ENCODE measurements at regions not wholly inside any gene's neighbourhood (a gene's known extent, or its start where the extent isn't known, plus 50 kb on each side); places are given as distances from the start of the nearest gene placed in this dataset.

GRCh38 chr2:183666031-183666430 is 541.8 kb downstream of the NUP35 start:
- no peak for TF ChIP-seq BHLHE40 (IDR thresholded peaks at IDR 0.05; ENCODE audit: borderline replicate concordance)
- TF ChIP-seq SUZ12 (IDR thresholded peaks at IDR 0.05) = no peak
- TF ChIP-seq PKNOX1 (IDR thresholded peaks at IDR 0.05) = no peak
- no peak for TF ChIP-seq FOXM1 (IDR thresholded peaks at IDR 0.05; ENCODE audit: borderline replicate concordance)
- no peak for TF ChIP-seq ELF4 (IDR thresholded peaks at IDR 0.05)
- TF ChIP-seq HDGF (IDR thresholded peaks at IDR 0.05; ENCODE audit: borderline replicate concordance) = no peak
